AG10803 (cell line): ENCODE measurements at regions not wholly inside any gene's neighbourhood (a gene's known extent, or its start where the extent isn't known, plus 50 kb on each side); places are given as distances from the start of the nearest gene placed in this dataset.

Experiments
- DNase-seq: peaks from one replicate; pipeline ENCODE4 v3.0.0; 2010; ENCODE audit warnings: low read depth
- H3K4me3 ChIP-seq: 2 replicates; pipeline ENCODE4 v1.5.1; 2011; ENCODE audit warnings: mild to moderate bottlenecking, low read length, control low read depth
- CTCF ChIP-seq: conservative IDR thresholded peaks from 2 replicates; pipeline ENCODE4 v1.5.1; 2011; ENCODE audit warnings: mild to moderate bottlenecking, low read length, control low read depth, inconsistent platforms

DNA sequence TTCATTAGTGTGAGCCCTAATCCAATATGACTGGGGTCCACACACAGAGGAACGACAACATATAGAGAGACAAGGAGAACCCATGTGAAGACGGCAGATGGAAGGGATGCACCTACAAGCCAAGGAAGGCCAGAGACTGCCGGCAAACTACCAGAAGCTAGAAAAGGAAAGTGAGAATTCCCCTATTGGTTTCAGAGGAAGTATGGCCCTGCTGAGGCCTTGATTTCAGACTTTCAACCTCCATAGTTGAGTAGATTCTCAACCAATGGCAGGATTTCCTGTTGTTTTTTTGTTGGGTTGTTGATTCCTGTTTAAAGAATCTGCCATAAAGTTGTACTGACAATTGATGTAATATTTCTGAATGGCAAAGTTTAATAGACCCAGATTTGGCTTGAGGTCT is 241.5 kb downstream of the SATB2 start:
- no peak for DNase-seq
- TF ChIP-seq CTCF: no peak
- H3K4me3 ChIP-seq: no peak overlapping the region

GRCh38 chr2:199207011-199207410 is 250.7 kb downstream of the SATB2 start:
- H3K4me3 ChIP-seq: no peak overlapping the region
- TF ChIP-seq CTCF: no peak
- DNase-seq: peak; percentile 67

DNA sequence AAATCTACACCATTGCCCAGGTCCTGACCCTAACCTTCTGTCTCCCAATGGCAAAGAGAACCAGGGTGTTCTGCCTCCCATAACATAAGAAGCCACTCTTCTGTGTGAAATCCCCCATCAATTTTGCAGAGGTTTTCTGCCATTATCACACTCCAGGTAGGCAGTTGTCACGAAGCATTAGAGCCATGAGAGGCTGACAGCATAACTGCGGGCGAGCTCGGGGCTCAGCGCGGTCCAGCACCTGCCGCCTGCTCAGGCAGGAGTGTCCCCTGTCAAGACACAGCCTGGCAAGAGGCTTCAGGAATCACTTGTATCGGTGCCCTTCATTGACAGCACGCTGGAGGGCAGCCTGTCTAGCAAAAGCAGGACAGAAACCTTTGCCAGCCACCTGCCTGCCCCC is 251.2 kb downstream of the SATB2 start:
- no peak overlapping the region for H3K4me3 ChIP-seq
- no peak for DNase-seq
- TF ChIP-seq CTCF: no peak

DNA sequence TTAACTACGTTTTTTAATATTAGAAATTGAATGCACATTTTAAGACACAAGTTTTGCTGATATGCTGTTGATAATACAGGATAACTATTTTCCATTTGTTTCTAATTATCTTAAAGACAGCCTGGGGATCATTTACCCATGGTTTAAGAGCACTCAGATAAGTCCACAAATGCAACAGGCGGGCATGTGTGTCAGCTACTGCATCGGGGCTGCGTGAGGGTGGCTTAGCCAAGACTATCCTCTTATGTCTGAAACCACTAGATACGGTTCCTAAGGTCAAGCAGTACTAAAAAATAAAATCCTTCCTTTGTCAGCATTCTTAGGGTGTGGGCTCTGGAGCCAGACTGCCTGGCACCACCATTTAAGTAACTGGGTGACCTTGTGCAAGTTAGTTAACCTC is 254.8 kb downstream of the SATB2 start:
- no peak for DNase-seq
- H3K4me3 ChIP-seq: no peak overlapping the region
- no peak for TF ChIP-seq CTCF

DNA sequence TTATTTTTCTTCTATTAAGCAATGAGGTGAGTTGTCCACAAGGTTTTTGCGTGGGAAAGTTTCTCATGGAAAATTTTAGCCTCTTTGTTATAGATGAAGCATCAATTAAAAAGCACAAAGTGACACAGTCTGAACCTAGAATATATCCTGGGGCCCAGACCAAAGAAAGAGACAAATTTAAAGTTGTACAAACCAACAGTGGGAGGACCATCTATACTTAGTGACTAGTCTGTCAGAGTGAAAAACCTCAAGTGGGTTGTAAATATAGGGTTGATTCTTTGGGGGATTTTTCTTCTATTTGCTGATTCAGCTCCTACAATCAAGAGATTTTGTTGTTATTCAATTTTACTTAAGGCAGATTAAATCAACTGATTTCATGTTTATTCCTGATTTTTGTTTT is 256.2 kb downstream of the SATB2 start:
- TF ChIP-seq CTCF: no peak
- no peak for DNase-seq
- no peak overlapping the region for H3K4me3 ChIP-seq

- no peak overlapping the region for H3K4me3 ChIP-seq
- no peak for TF ChIP-seq CTCF
- DNase-seq: no peak
Observed at GRCh38 chr2:199199797-199200196, 257.9 kb downstream of the SATB2 start.

DNA sequence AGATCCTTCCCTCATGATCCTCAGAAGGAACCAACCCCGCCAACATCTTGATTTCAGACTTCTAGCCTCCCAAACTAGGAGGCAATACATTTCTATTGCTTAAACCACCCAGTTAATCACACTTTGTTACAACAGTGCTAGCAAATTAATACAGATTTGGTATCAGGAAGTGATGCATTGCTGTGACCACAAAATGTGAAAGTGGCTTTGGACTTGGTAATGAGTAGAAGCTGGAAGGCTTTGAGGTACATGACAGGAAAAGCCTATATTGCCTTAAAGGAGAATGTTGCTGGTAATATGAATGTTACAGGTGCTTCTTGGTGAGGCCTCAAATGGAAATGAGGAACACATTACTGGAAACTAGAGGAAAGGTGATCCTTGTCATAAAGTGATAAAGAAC is 260.3 kb downstream of the SATB2 start:
- H3K4me3 ChIP-seq: no peak overlapping the region
- no peak for TF ChIP-seq CTCF
- peak; percentile 40 for DNase-seq
